T-helper 2 cell (primary cell): ENCODE measurements at regions not wholly inside any gene's neighbourhood (a gene's known extent, or its start where the extent isn't known, plus 50 kb on each side); places are given as distances from the start of the nearest gene placed in this dataset.
"Not testable (repeated sequence)": the region's sequence is repeated elsewhere in the genome, so short reads cannot be mapped to it uniquely, and the experiment has no call there.

Experiments
- DNase-seq, 5 experiments: peaks; one replicate each; pipeline versions ENCODE4 v3.0.0 to v3.0.0-alpha.2; 2012 to 2022

DNA sequence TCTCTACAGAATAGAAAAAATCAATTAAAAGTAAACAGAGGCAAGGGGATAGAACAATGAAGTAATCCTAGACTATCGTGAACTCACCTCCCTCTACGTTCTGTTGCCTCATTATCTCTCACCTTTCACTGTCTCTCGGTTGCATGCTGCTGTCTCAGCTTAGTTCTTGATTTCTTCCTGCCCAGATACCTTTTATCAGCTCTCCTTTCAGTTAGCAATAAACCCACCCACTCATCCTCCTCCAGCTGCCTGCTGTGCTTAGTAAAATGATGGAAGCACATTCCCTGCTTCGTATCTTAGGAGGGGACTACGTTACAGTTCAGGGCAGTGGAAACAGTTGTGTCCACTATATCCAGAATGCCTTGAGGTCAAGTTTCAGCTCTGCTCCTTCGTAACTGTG, 1709.5 kb upstream of the AGA start:
- DNase-seq = no peak

DNA sequence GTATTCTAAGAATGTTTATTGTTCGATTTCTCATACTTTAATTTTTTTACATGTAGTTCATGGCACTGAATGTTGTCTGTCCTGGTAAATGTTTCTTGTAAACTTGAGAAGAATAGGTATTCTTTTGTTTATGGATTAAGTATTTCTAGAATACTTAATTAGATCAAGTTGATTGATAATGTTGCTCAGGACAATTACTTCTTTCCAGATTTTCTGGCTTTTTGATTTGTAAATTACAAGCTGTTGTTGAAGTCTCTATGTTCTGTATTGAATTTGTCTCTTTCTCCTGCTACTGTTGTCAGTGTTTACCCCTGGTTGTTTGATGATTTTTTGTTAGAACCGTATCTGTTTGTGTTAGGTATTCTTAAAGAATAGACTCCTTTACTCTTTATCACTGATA, 1720.9 kb upstream of the AGA start:
- no peak for DNase-seq

DNA sequence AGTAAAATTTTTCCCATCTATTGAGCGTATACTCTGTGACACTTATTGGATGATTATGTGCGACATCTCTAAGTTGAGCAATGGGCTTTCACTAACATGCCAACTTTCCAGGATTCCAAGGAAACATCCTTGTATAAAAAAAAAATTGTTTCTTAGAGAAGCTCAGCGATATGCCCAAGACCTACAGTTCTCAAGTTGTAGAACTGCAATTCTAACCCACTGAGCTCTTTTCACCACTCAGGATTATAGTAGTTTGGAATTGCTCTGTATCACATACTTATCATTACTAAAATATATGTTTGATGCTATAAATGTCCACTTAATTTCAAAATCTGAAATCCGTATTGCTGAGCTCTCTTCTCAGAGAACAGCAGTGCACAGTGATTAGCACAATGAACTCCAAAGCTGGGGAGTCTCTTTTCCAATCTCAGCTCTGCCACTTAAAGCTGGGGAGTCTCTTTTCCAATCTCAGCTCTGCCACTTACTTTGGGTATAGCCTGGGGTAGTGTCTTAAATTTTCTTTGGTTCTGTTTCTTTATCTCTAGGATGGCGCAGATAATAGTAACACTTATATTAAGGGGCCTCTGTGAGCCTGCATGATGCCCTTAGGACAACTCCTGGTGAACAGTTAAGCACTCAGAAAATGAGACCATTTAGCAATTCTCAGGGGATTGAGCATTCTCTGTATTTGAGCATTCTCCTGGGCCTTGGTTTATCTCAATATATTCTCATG, 1722.2 kb upstream of the AGA start:
- DNase-seq = no peak

DNA sequence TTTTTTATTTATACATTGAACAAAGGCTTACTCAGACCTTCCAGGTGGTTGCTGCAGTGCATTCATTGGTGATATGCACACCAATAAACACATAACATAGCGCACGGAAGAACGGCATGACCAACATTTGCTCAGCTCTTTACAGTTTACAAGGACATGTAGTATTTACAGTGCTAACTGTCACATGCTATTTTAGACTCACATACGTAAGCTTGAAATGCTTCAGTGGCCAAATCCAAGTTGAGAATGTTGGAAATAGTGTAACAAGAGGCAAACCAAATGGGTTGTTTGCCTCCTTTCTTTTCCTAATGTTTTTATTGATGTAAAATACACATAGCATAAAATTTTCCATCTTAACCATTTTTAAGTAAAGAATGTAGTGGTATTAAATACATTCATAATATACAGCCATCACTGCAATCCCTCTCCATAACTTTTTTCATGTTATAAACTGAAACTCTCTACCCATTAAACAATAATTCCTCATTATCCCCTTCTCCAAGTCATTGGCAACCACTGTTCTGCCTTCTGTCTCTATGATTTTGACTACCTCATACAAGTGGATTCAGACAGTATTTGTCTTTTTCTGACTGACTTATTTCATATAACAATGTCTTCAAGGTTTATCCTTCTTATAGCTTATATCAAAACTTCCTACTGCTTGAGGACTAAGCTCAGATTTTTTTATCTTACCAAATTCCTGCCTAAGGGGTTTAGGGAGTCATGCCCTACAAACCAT, 1722.9 kb upstream of the AGA start:
- no peak for DNase-seq

DNA sequence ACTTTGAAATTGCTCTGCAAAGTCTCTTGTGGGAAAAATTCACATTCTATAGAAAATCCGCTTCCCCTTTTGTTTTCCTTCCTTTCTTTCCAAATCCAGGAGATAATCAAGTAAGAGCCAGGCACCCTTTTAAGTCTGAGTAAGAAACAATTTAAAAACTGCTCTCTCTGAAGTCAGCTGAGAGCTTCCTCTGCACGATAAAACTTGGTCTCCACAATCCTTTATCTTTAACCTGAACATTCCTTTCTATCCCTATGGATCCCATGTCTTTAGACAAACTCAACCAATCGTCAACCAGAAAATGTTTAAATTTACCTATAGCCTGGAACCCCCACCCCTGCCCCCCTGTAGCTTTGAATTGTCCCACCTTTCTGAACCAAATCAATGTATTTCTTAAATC, 1723.6 kb upstream of the AGA start:
- DNase-seq = no peak

DNA sequence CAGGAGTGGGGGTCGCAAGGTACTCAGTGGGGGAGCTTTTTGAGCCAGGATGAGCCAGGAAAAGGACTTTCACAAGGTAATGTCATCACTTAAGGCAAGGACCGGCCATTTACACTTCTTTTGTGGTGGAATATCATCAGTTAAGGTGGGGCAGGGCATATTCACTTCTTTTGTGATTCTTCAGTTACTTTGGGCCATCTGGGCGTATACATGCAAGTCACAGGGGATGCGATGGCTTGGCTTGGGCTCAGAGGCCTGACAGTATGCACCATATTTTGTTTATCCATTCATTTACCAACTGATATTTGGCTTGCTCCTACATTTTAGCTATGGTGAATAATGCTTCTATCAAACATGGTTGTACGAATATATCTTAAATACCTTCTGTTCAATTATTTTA, 1728.1 kb upstream of the AGA start:
- not testable (repeated sequence) for DNase-seq

DNA sequence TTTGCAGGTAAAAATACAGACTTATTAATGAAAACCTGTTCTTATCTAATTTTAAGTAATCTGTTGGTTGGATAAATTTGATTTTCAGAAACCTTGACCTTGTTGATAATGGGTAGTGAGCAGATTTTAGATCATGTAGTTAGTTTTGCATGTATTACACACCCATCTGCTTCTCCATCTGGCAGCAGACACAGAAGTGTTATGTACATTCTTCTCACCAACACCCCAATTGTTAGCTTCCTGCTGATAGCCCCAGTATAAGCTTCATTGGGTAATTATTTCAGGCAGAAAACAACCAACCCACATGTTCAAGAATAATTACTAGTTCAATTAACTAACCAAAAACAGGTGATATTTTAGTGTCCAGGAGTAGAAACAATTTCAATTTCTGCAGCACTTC, 1740.5 kb upstream of the AGA start:
- DNase-seq = no peak

DNA sequence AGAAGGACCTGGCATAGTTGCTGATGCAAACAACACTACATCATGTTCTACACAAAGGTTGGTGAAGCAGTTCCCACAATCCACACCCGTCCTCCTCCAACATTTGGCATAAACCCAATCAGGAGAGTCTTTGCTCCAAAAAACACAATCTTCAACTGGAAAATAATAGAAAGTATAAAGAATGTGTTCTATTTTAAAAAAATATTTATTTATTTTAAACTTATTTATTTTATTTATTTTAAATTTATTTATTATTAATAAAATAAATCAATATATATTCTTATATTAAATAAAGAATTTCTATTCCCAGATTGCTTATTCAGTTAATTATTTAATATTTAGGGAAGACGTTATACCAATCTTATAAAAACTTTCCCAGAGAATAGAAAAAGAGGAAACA, 1753.7 kb upstream of the AGA start:
- no peak for DNase-seq

DNA sequence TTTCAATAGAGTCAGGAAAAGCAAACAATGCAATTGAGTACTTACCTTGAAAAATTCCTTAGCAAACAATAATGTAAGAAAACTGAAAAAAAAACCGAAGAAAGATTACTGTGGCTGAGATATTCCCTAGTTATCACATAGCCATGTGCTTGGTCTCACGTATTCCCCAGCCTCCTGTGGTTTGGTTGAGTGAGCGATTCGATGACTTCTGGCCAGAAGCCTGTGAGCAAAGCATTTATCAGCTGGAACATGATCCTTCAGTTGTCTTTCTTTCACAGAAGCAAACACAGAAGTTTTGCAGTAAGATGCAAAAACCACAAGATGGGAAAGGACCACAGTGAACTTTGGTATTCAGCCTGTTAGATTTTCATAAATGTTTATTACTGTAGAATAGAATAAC, 1754.3 kb upstream of the AGA start:
- DNase-seq = no peak

DNA sequence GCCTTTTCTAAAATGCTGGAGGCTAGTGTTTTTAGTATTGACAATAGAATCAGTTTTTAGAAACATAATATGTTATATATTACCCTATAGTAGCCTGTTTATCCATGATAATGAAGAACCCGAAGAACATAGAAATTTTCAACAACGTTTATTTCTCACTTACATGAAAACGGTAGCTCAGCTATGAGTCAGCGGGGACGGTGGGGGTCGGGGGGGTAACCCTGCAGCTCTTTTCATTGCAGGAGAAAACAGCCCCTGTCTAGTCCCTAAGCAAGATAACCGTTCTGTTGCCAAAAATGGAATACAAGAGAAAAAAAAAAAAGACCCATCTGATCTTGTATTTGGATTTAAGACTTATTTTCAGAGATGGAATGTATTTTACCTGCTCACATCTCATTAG, 1758.4 kb upstream of the AGA start:
- no peak for DNase-seq

DNA sequence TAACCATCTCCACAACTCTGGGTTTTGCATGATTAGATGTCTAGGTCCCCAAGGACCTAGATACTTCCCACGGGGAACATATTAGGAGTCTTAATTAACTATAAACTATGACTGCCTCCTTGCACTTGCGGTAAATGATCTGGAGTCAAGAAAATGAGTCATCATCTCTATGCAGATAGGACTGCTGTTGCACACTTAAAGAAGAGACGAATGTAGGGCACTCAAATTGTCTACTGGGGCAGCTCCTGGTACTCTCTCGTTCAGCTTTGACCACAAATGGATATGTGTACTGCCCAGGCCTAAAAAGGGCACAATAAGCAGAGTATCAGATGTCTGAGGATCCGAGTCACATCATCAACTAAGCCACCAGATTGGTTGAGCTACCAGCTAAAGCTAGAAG, 1783.4 kb upstream of the AGA start:
- no peak for DNase-seq

DNA sequence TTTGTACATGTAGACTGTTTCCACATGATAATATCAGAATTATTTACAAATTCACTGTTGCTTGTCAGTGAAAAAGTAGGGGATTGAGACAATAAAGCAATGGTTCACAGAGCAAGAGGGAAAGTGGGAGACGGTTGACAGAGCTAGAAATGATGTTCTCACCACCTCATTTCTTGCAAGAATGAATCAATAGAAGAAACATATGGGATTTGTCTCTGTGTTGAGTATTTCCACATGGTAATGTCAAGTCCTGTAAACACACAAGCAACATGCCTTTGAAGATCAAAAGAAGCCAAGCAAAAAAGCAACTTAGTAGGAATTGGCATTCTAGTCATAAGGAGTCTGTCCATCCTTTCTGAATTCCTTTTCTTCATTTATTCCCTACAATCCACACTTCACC, 1806.6 kb upstream of the AGA start:
- no peak for DNase-seq

DNA sequence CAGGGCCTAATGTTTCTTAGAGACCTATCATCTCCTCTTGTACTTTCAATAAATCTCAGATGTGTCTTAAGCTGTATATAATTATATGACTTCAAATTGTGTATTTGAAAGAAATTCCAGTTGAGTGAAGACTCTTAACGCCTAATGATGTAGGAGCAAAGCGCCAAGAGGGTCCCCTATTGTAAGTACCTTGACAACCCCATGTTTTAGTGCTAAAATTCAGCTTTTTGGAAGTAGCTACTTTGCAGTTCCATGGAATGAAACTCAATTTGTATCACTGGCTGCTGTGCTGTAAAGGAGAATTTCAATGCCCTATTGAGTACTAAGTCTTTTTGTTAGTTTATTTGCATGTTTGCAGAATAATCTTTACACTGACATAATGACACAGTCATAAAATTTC, 1826.6 kb upstream of the AGA start:
- no peak for DNase-seq

DNA sequence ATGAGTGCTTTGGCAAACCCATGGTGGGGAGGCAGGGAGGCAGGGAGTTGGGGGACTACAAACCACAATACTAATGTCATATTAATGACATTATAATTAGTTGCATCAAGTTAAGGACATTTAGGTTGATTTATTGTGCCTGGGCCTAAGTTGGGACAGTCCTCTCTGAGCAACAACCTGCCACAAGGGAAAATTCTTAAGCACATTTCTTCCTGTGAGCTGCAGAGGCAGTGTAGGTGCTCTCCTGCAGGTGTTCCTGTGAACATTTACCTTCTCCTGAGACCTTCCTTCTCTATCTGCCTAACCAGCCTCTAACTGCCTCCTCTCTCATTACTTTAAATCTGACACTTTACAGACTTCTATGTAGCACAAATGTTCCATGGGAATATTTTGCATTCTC, 1830.0 kb upstream of the AGA start:
- DNase-seq = no peak

DNA sequence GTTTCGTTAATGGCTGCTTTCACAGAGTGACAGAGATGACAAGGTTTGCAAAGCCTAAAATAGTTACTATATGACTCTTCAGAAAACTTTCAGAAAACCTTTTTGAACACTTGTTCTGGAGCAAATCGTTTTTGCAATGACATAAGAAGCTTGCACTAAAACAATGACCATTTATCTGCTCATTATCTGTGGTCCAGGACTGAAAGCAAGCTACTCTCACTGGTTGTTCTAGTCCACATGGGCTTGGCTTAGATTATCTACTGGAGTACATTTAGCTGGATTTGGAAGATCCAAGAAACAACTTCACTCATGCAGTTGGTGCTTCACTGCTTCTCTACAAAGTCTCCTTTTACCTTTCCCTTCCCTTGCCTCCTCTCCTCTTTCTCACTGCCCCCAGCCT, 1836.4 kb upstream of the AGA start:
- no peak for DNase-seq

DNA sequence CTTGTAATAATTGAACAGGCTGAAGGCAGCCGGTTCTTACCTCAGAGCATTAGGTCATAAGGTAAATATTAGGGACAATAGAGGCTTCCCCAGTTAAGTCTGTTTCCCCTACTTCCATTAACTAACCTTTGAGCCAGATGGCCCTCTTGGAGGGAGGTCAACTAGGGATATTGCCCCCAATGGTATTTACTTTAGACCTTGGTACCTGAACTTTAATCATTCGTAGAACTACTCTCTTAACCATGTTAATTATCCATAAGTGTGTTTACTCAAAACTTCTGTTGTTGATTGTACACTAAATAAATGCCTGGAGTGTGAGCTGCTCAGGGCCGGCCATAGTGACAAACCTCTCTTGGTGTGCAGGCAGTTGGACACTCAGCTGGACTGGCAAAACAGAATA, 1843.5 kb upstream of the AGA start:
- no peak for DNase-seq

DNA sequence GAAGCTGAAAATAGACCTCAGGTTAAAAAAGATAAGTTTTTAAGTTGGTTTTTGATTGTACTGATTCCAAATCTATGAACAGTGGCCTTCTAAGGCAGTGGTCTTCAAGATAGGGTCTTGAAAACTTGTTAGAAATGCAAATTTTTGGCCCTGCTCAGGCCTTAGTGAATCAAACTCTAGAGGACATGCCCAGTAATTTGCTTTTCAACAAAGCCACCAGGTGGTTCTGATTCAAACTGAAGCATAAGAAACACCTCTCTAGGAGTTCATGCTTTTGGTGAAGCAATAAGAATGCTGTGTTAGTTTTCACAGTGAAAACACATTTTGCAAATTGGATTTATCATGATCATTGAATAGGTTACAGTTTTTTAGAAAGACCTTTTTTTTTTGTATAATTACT, 1849.4 kb upstream of the AGA start:
- DNase-seq = no peak

DNA sequence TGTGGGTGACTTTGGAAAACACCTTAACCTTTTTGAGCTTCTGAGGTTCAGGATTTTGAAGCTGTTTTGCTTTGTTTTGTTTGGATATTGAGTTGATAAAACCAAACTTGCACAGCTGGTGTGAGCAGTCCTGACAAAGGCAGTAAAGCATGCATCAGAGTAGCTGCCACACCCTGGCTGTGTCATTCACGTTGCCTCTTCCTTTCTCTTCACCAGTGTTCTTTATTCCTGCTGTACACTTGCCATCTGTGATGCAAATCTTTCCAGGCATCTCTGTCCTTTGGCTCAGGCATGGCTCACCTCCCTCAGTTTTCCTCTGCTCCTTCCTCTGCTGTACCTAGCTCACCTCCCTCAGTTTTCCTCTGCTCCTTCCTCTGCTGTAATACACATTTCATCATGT, 1850.2 kb upstream of the AGA start:
- no peak for DNase-seq

DNA sequence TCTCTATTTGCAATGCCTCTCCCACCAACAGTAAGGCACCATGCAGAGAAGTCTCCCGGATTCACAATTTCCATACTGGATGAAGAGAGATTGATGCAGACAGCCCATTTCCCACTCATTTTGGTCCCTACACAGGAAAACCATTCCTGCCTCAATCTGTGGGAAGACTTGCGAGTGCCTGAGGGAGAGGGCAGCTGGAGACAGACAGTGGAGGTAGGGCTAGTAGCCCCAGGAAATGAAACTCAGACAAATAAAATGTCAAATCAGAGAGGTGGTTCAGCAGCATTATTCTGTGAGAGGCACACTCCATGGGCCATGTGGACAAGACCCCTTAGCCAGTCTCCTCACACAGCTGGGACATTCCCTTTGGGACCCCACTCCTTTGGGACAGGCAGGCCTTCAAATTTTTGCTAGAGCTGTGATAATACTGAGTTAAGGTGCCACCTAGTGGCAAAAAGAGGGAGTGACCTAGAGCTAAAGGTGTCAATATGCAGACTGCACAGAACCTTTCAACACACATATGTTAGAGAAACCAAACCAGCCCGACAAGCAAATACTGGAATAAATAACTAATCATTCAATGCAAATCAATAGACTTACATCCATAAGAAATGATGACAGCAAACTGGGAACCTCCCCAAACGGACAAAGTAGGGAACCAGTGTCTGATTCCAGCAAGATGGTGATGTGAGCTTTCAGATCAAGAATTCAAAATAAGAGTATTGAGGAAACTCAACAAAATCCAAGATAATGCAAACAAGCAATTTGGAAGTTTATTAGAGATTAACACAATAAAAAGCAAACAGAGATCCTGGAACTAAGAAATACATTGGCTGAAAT, 1865.3 kb upstream of the AGA start:
- DNase-seq = peak in 1 of 5 experiments; percentile 13

DNA sequence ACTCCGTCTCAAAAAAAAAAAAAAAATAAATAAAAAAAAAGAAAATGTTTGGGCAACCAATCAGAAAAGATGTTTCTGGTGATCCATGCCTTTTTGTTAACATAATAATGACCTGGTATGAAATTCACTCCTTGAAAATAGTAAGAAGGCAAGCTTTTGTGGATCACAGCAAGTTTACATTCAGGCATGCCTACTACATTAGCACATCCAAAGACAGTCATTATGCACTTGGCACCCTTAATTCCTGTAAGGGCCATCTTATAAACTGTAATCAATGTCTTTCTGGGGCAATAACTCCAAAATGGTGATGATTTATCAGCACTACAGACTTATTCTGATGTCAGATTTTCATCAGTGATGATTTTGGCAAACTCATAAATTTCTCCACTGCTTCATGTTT, 1871.6 kb upstream of the AGA start:
- DNase-seq = no peak

DNA sequence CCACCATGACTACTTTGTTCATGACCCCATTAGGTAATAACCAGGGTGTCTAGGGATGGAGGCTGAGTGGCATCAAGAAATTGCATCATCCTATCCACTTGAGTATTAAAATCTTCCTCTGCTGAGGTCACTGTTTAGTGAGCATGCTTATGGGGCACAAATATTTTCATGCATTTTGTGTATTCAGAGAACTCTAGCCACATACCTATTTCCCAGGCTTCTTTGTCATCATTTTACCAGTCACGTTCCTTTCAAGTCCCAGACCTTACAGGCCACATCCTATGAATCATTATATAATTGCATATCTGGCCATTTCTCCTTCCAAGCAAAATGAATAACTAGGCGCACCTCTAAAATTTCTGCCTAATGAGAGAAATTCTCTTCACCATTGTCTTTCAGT, 1882.9 kb upstream of the AGA start:
- DNase-seq = no peak

DNA sequence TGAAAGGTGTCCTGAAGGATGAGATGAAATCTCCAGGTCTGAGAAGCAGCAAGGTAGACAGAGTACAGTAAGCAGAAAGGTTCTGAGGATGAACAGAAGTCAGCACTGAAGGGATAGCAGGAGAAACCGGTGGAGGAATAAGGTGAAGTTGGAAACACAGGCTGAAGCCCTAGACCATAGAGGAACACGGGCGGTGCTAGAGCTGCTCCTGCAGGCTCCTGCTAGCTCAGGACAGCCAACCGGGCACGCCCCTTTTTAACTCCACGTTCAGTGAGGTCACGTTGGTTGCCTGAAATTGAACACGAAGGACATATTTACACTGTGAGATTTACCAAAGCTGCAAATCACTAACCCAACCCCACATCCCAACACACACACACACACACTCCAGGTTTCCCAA, 1886.4 kb upstream of the AGA start:
- DNase-seq = no peak

DNA sequence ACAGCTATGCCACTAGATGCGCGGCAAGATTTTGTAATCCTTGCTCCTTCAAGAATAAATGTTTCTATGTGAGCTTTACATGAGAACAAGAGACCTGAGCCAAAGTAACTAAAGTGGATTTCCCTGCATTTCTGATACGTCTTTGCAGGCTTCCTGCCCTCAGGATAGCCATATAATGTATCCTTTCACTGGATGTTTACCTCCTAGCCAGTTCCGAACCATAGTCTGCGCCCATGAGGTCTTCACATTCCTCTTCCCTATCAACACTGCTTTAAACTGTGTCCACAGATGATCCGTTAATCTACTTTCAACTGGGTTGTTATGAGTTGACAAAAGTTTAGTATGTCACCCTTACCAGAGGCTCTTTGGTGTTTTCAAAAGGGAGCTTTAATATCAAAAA, 1889.1 kb upstream of the AGA start:
- no peak for DNase-seq

DNA sequence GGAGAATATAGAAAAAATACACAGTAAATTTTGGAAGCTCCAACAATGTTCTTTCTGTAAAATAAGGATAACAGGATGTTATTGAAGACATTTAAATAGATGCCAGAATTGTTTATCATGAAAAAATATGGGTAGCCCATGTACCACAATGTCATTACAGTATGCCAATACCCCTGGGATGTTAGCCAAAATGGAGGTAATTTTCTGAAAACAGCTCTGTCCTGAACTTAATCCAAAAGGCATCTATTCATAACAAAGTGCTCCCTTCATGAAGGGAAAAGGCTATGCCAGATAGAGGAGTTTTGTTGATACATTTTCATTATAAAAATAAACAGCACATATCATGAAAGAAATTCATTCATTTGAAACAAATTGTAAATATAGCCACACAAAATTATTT, 1902.6 kb upstream of the AGA start:
- no peak for DNase-seq
